Endothelial cell of umbilical vein (primary cell): ENCODE measurements at regions not wholly inside any gene's neighbourhood (a gene's known extent, or its start where the extent isn't known, plus 50 kb on each side); places are given as distances from the start of the nearest gene placed in this dataset.

Experiments used
- BruUV-seq: library from RNA; stranded (reverse); fragments of 400-500 nt; replicated peaks from 2 replicates; lab custom pipeline; 2021; lab: Mats Ljungman, UMichigan
- CTCF ChIA-PET: fragments of 300-600, 350-600 bp; sonication (Branson Sonifier 250); formaldehyde crosslinking; loops from one replicate; lab custom pipeline; 2021; ENCODE audit warnings: antibody characterized with exemption, inconsistent platforms; lab: Charles Lee
- POLR2A ChIA-PET: fragments of 300-600, 350-600 bp; sonication (Branson Sonifier 250); formaldehyde crosslinking; loops from one replicate; lab custom pipeline; 2021; ENCODE audit warnings: antibody characterized with exemption, inconsistent platforms; lab: Charles Lee
- DNase-seq: peaks from one replicate; pipeline ENCODE4 v3.0.0-alpha.2; 2011; ENCODE audit warnings: low read depth, low spot score
- FAIRE-seq: peaks from 2 replicates; lab custom pipeline; 2011; peaks lifted over from hg19 to GRCh38; lab: Jason Lieb, UNC
- H2AFZ ChIP-seq: 2 replicates; pipeline ENCODE4 v1.6.0; 2012; ENCODE audit warnings: low read depth, low read length, control low read depth, inconsistent platforms
- H3K27ac ChIP-seq: 2 replicates; pipeline ENCODE4 v1.5.1; 2011; ENCODE audit warnings: low read depth, mild to moderate bottlenecking, control low read depth, low read length, moderate library complexity; ENCODE audit not compliant: insufficient read depth
- H3K27me3 ChIP-seq, 2 experiments: 2 replicates each; pipeline versions ENCODE4 v1.6.0 to v1.6.1; 2011; ENCODE audit warnings: low read length in 2 of 2, mixed read lengths in 1 of 2; ENCODE audit not compliant: control insufficient read depth in 2 of 2, insufficient read depth in 2 of 2
- H3K36me3 ChIP-seq, 2 experiments: 2 replicates in 1 of 2; 3 replicates in 1 of 2; pipeline ENCODE4 v1.5.1; 2011; ENCODE audit warnings: low read length in 2 of 2, mild to moderate bottlenecking in 1 of 2, moderate library complexity in 1 of 2; ENCODE audit not compliant: control insufficient read depth in 2 of 2, insufficient read depth in 2 of 2; ENCODE audit errors: extremely low read depth in 1 of 2
- H3K4me1 ChIP-seq: 3 replicates; pipeline ENCODE4 v1.5.1; 2011; ENCODE audit warnings: mild to moderate bottlenecking, low read length; ENCODE audit not compliant: control insufficient read depth, insufficient read depth; ENCODE audit errors: extremely low read depth
- H3K4me2 ChIP-seq: 2 replicates; pipeline ENCODE4 v1.6.1; 2011; ENCODE audit warnings: low read length, control low read depth, mixed read lengths; ENCODE audit not compliant: insufficient read depth
- H3K4me3 ChIP-seq, 3 experiments: fragments of 200-600 bp in 1 of 3; sonication (generic), shearing (Covaris generic) in 1 of 3; replicated peaks in 1 of 3; 2 replicates each; pipeline ENCODE4 v1.5.1; 2011 to 2016; ENCODE audit warnings: control low read depth in 3 of 3, low read length in 3 of 3, mild to moderate bottlenecking in 2 of 3, inconsistent platforms in 1 of 3, low read depth in 1 of 3, moderate library complexity in 1 of 3; ENCODE audit not compliant: insufficient read depth in 1 of 3
- H3K79me2 ChIP-seq: 2 replicates; pipeline ENCODE4 v1.6.0; 2012; ENCODE audit warnings: low read length, inconsistent platforms; ENCODE audit not compliant: control insufficient read depth, insufficient read depth
- H3K9ac ChIP-seq: replicated peaks from 2 replicates; pipeline ENCODE3; 2011; ENCODE audit warnings: low read length, control low read depth; ENCODE audit not compliant: insufficient read depth; ENCODE audit errors: extremely low read depth
- H3K9me1 ChIP-seq: replicated peaks from 3 replicates; pipeline ENCODE4 v1.6.0; 2011; ENCODE audit warnings: mild to moderate bottlenecking, low read length; ENCODE audit not compliant: control insufficient read depth, insufficient read depth; ENCODE audit errors: extremely low read depth
- H3K9me3 ChIP-seq: replicated peaks from 2 replicates; pipeline ENCODE4 v1.5.1; 2012; ENCODE audit warnings: low read length, inconsistent platforms; ENCODE audit not compliant: control insufficient read depth, insufficient read depth
- H4K20me1 ChIP-seq: replicated peaks from 2 replicates; pipeline ENCODE3; 2011; ENCODE audit warnings: mild to moderate bottlenecking, low read length; ENCODE audit not compliant: control insufficient read depth, insufficient read depth; ENCODE audit errors: extremely low read depth
- CTCF ChIP-seq, 2 donors: IDR thresholded peaks; 1 replicate in 1 of 2; 2 replicates in 1 of 2; pipeline ENCODE4 v1.5.1; 2011; ENCODE audit warnings: low read length in 2 of 2, mild to moderate bottlenecking in 2 of 2, moderate library complexity in 2 of 2, control low read depth in 1 of 2, inconsistent platforms in 1 of 2, low read depth in 1 of 2; ENCODE audit not compliant: insufficient read depth in 1 of 2; ENCODE audit errors: extremely low read depth in 1 of 2
- EZH2 ChIP-seq: IDR thresholded peaks from 2 replicates; pipeline ENCODE4 v1.6.1; 2012; ENCODE audit warnings: borderline replicate concordance, low read depth, mild to moderate bottlenecking, moderate library complexity, low read length, inconsistent platforms; ENCODE audit not compliant: severe bottlenecking
- FOS ChIP-seq: IDR thresholded peaks from 2 replicates; pipeline ENCODE4 v1.6.1; 2011; ENCODE audit warnings: mild to moderate bottlenecking, low read length, moderate library complexity, borderline replicate concordance; ENCODE audit not compliant: insufficient read depth
- GATA2 ChIP-seq: IDR thresholded peaks from 2 replicates; pipeline ENCODE4 v1.7.0; 2011; ENCODE audit warnings: low read depth, mild to moderate bottlenecking, moderate library complexity, mixed read lengths, low read length; ENCODE audit not compliant: insufficient read length, insufficient read depth
- JUN ChIP-seq: IDR thresholded peaks from 2 replicates; pipeline ENCODE4 v1.6.1; 2011; ENCODE audit warnings: borderline replicate concordance, low read depth; ENCODE audit not compliant: insufficient read length, insufficient read depth
- MAX ChIP-seq: IDR thresholded peaks from 2 replicates; pipeline ENCODE4 v1.6.1; 2011; ENCODE audit not compliant: insufficient read depth, insufficient read length
- MYC ChIP-seq: IDR thresholded peaks from one replicate; pipeline ENCODE4 v1.6.1; 2011; ENCODE audit warnings: mild to moderate bottlenecking, low read depth, low read length
- POLR2A ChIP-seq: IDR thresholded peaks from 2 replicates; pipeline ENCODE4 v1.6.1; 2012; ENCODE audit warnings: low read depth, mild to moderate bottlenecking, control low read depth, low read length
- POLR2AphosphoS5 ChIP-seq: IDR thresholded peaks from 2 replicates; pipeline ENCODE4 v1.6.1; 2012; ENCODE audit warnings: low read depth, mild to moderate bottlenecking, control low read depth, low read length, moderate library complexity; ENCODE audit not compliant: insufficient read depth
- dilution Hi-C: fragments of 300-500 bp; cut with MboI; formaldehyde crosslinking; loops from one replicate; pipeline ENCODE4 v1.15.0; 2019; ENCODE audit warnings: low sequenced_read_pairs; ENCODE audit not compliant: extremely low pct_ligation_motif_present
- intact Hi-C: fragments of 100-400 bp; cut with micrococcal nuclease; formaldehyde crosslinking; loops from one replicate; pipeline ENCODE4 v1.10.0; 2022

- TF ChIP-seq FOS (no peak), JUN (no peak)
- no peak for FAIRE-seq
- Histone ChIP-seq H3K4me1 (no peaks in the 10 kb centered on the region), H3K9me3 (no peaks in the 10 kb centered on the region), H3K4me3 (no peak overlapping the region), H3K4me2 (no peak overlapping the region), H3K79me2 (no peaks in the 10 kb centered on the region), H3K36me3 (no peaks in the 10 kb centered on the region), H3K27ac (no peak overlapping the region), H3K9ac (no peak overlapping the region), H4K20me1 (no peaks in the 10 kb centered on the region), H3K9me1 (no peaks in the 10 kb centered on the region), H3K27me3 (no peaks in the 10 kb centered on the region), H2AFZ (no peak overlapping the region)
- DNase-seq, result no peak
- dilution Hi-C loops (no loop called here), intact Hi-C loops (no loop called here)
- BruUV-seq, result no TSS peak
- ChIA-PET CTCF (no interaction called here), POLR2A (no interaction called here)
Observed at GRCh38 chr4:132334081-132334480, 815.0 kb upstream of the PCDH10 start.

- ChIA-PET CTCF (no interaction called here), POLR2A (no interaction called here)
- Histone ChIP-seq H3K36me3 (no peaks in the 10 kb centered on the region), H3K4me2 (no peak overlapping the region), H3K9me1 (no peaks in the 10 kb centered on the region), H4K20me1 (no peaks in the 10 kb centered on the region), H3K9ac (no peak overlapping the region), H3K79me2 (no peaks in the 10 kb centered on the region), H3K27ac (no peak overlapping the region), H3K9me3 (no peaks in the 10 kb centered on the region), H3K4me3 (no peak overlapping the region), H3K27me3 (no peaks in the 10 kb centered on the region), H2AFZ (no peak overlapping the region), H3K4me1 (no peaks in the 10 kb centered on the region)
- dilution Hi-C loops (no loop called here), intact Hi-C loops (no loop called here)
- DNase-seq (no peak), FAIRE-seq (no peak)
- BruUV-seq, result no TSS peak
- TF ChIP-seq FOS, result no peak
- no peak for TF ChIP-seq POLR2AphosphoS5
- TF ChIP-seq EZH2, result no peak
- no peak for TF ChIP-seq POLR2A
- no peak for TF ChIP-seq JUN
- TF ChIP-seq GATA2, result no peak
- TF ChIP-seq MYC, result no peak
- TF ChIP-seq CTCF (IDR thresholded peaks at IDR 0.05; ENCODE audit: extremely low read depth in 1 of 2, insufficient read depth in 1 of 2, low read depth in 1 of 2, low read length in 2 of 2), result no peak
- TF ChIP-seq MAX, result no peak
Observed at GRCh38 chr4:132344924-132345828, 803.9 kb upstream of the PCDH10 start.
